Mucosa of descending colon (tissue), 3 donors: ENCODE measurements at regions not wholly inside any gene's neighbourhood (a gene's known extent, or its start where the extent isn't known, plus 50 kb on each side); places are given as distances from the start of the nearest gene placed in this dataset.

Experiments
- ATAC-seq: fragments of 200-7000 bp; cut with Tn5 transposase; one replicate; pipeline ENCODE4 v1.9.1; 2020; ENCODE audit warnings: mild to moderate bottlenecking, moderate library complexity
- DNase-seq, 3 donors: peaks; one replicate each; pipeline ENCODE4 v3.0.0-alpha.2; 2020
- H3K36me3 ChIP-seq: fragments of 200-600 bp; one replicate; pipeline ENCODE4 v1.8.0; 2021; ENCODE audit warnings: low read depth, mild to moderate bottlenecking
- H3K4me1 ChIP-seq: fragments of 200-600 bp; one replicate; pipeline ENCODE4 v1.8.0; 2021; ENCODE audit warnings: low read depth, mild to moderate bottlenecking
- H3K4me3 ChIP-seq: fragments of 200-600 bp; one replicate; pipeline ENCODE4 v1.8.0; 2021; ENCODE audit warnings: mild to moderate bottlenecking
- H3K9me3 ChIP-seq: fragments of 200-600 bp; one replicate; pipeline ENCODE4 v1.8.0; 2021; ENCODE audit warnings: mild to moderate bottlenecking
- intact Hi-C, 2 donors: fragments of 100-400 bp; cut with DNase I in 1 of 2; cut with micrococcal nuclease in 1 of 2; formaldehyde crosslinking; loops; one replicate each; pipeline versions ENCODE4 v1.11.0 to v1.11.1; 2022; cut with DNase I, micrococcal nuclease
- TF ChIP-seq, protein P1 (sequence below): fragments of 200-600 bp; IDR thresholded peaks from one replicate; pipeline ENCODE4 v1.8.0; 2022; ENCODE audit warnings: antibody characterized with exemption, mild to moderate bottlenecking
- donor health status: DM: no; HTN: no; CAD: no; lungs with moderate emphysema.
- donor health status: DM: no; HTN: no; CAD: no.
- donor health status: DM: no; HTN: yes; CAD: no.

DNA sequence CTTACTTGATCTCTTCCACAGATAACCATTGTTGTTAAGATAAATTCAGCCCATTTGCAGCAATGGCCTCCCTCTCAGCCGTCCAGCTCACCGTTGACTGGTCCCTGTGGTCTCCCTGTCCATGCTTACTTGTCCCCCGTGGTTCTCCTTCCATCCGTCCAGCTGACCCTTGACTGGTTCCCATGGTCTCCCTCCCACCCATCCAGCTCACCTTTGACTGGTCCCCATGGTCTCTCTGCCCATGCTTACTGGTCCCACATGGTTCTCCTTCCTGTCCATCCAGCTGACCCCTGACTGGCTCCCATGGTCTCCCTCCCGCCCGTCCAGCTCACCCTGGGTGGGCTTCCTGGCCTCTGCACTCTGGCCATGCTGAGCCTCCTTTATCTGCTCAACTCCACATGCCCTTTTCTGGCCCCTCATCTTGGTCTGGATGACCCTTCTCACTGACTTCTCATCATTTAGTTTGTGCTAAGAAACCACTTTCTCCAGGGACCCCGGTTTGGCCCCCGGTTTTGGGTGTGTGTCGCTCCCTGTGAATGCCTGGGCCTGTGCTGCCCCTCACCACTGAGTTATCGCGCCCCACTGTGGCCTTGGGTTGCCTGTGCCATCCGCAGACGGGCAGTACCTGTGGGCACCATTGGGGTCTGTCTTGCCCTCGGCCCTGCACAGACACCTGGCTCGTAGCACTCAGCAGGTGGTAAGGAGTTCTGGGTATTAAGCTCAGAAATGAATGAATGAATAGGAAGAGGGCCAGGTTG lies 146.4 kb downstream of the ERMARD start:
- no peaks in the 10 kb centered on the region for H3K9me3 ChIP-seq
- TF ChIP-seq, protein P1, sequence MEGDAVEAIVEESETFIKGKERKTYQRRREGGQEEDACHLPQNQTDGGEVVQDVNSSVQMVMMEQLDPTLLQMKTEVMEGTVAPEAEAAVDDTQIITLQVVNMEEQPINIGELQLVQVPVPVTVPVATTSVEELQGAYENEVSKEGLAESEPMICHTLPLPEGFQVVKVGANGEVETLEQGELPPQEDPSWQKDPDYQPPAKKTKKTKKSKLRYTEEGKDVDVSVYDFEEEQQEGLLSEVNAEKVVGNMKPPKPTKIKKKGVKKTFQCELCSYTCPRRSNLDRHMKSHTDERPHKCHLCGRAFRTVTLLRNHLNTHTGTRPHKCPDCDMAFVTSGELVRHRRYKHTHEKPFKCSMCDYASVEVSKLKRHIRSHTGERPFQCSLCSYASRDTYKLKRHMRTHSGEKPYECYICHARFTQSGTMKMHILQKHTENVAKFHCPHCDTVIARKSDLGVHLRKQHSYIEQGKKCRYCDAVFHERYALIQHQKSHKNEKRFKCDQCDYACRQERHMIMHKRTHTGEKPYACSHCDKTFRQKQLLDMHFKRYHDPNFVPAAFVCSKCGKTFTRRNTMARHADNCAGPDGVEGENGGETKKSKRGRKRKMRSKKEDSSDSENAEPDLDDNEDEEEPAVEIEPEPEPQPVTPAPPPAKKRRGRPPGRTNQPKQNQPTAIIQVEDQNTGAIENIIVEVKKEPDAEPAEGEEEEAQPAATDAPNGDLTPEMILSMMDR: no peak
- no peaks in the 10 kb centered on the region for H3K4me1 ChIP-seq
- intact Hi-C loops: no loop called here
- ATAC-seq (no peak), DNase-seq (no peak)
- H3K36me3 ChIP-seq: no peaks in the 10 kb centered on the region
- no peak overlapping the region for H3K4me3 ChIP-seq

DNA sequence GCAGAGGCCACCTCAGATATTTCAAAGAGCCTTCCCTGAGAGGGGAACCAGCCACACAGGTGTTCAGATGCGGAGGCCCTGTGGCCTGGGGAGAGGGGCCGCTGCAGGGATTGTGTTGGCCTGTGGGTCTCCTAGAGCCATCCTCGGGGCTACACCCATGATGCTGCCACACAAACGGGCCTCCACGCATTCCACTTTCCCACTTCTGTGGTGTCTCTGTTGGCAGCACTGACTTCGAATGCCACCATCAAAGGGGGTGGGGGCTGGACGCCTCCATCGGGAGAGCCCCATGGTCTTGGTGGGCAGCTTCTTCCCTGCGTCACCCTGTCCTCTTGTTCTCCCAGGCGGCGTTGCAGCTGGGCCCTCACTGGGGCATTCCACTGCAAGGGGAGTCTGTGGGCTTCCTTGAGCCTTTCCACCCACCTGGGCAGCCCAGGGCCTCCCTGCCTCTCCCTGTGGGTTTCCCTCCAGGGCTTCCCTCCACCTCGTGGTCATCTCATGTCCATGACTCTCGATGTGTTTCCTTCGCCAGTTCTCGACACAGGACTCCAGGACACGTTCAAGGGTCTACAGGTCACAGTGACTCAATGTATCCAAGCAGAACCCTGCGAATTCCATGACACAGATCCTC lies 145.5 kb downstream of the ERMARD start:
- TF ChIP-seq, protein P1: no peak
- intact Hi-C loops: no loop called here
- Histone ChIP-seq H3K36me3 (no peaks in the 10 kb centered on the region), H3K4me1 (no peaks in the 10 kb centered on the region), H3K9me3 (no peaks in the 10 kb centered on the region), H3K4me3 (no peak overlapping the region)
- DNase-seq: no peak
- ATAC-seq: no peak

DNA sequence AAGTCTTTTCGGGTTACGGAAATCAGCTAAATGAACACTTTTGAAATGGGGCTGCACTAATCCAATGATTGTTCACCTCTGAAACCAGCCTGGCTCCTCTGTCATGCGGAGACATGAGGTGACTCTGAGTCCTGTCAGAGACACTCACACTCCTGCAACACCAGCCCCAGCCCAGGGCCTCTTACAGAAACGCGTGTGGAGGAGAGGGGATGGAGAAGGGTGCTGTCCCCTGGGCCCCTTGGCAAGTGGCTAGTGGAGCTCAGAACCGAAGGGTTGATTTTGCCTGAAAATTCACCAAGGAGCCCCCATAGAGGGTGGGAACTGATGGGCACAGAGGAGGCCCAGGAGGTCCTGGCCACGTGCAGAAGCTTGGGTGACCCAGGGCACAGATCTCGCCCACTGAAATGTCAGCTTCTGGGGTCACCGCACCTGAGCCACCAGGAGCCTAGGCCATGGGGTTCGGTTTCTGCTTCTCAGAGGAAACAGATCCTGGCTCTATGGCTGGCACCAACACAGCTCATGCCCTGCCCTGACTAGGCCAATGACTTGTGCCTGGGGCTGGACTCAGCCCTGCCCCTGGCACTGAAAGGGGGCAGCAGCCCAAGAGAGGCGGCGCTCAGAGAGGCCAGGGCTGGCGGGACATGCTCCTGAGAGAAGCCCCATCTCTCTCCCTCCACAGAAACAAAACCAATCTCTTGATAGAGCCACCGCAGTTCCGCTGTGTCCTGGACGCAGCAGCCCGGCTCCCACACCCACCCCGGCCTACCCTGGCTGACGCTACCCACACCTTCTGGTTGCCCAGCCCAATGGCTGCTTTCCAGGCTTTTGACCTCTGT lies 144.7 kb downstream of the ERMARD start:
- H3K36me3 ChIP-seq: no peaks in the 10 kb centered on the region
- intact Hi-C loops: no loop called here
- H3K9me3 ChIP-seq: no peaks in the 10 kb centered on the region
- DNase-seq (no peak), ATAC-seq (no peak)
- no peaks in the 10 kb centered on the region for H3K4me1 ChIP-seq
- TF ChIP-seq, protein P1: no peak
- H3K4me3 ChIP-seq: no peak overlapping the region

DNA sequence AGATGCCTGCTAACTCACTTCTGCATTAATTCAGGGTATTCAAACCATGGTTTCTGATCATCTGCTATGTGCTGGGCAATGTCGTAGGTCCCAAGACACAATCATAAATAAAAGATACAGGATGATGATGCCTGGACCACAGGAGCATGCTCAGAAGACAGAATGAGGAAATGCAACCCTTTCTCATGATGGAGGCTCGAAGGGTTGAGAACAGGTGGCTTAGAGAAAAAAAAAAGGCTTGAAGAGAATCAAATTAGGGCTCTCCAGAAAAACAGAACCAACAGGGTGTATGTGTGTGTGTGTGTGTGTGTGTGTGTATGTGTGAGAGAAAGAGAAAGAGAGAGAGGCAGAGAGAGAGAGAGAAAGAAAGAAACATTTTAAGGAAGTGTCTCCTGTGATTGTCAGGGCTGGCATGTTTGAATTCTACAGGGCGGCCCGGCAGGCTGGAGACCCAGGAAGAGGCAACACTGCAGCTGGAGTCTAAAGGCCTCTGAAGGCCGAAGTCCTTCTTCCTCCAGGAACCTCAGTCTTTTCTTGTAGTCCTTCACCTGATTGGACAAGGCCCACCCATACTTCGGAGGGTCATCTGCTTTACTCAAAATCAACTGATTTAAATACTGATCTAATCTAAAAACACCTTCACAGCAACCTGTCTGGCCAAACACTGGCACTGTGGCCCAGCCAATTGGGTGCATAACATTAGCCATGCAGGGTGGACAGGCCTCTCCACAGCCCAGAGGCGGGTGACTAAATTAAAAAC lies 143.8 kb downstream of the ERMARD start:
- H3K9me3 ChIP-seq: no peaks in the 10 kb centered on the region
- no peak for DNase-seq
- intact Hi-C loops: no loop called here
- no peak overlapping the region for H3K4me3 ChIP-seq
- no peak for ATAC-seq
- H3K36me3 ChIP-seq: no peaks in the 10 kb centered on the region
- no peaks in the 10 kb centered on the region for H3K4me1 ChIP-seq
- TF ChIP-seq, protein P1: no peak

DNA sequence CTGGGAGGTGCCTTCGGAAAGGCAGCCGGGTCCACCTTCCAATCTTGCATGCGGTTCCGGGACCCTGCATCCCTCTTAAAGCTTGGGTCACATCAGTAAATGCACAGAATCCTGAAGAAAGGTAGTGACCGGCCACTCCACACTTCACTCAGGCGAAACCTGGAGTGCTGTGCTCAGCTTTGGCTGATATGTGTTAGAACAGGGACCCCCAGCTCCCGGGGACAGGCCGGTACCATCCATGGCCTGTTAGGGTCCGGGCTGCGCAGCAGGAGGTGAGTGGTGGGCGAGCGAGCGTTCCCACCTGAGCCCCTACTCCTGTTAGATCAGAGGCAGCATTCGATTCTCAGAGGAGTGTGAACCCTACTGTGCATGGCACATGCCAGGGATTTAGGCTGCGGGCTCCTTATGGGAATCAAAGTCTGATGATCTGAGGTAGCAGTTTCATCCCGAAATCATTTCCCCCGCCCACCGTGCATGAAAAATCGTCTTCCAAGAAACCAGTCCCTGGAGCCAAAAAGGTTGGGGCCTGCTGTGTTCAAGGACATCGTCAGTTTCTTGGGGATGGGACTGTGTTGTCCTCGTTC lies 143.0 kb downstream of the ERMARD start:
- no peaks in the 10 kb centered on the region for H3K4me1 ChIP-seq
- H3K36me3 ChIP-seq: no peaks in the 10 kb centered on the region
- no peaks in the 10 kb centered on the region for H3K9me3 ChIP-seq
- TF ChIP-seq, protein P1: no peak
- ATAC-seq (no peak), DNase-seq (no peak)
- no peak overlapping the region for H3K4me3 ChIP-seq
- intact Hi-C loops: no loop called here
